PC-3 (cell line): ENCODE measurements at regions not wholly inside any gene's neighbourhood (a gene's known extent, or its start where the extent isn't known, plus 50 kb on each side); places are given as distances from the start of the nearest gene placed in this dataset.

Experiments used
- ATAC-seq: fragments of 200-7000 bp; cut with Tn5 transposase; 2 replicates; pipeline ENCODE4 v1.9.1; 2020; ENCODE audit warnings: mild to moderate bottlenecking, moderate library complexity
- BruUV-seq: library from RNA; stranded (reverse); fragments of 400-500 nt; replicated peaks from 2 replicates; lab custom pipeline; 2021; lab: Mats Ljungman, UMichigan
- CTCF ChIA-PET: fragments of 300-600 bp; sonication (Branson Sonifier 250); formaldehyde crosslinking; loops from one replicate; lab custom pipeline; 2022; ENCODE audit warnings: antibody characterized with exemption; lab: Charles Lee
- POLR2A ChIA-PET: fragments of 300-600 bp; sonication (Branson Sonifier 250); formaldehyde crosslinking; loops from one replicate; lab custom pipeline; 2022; ENCODE audit warnings: antibody characterized with exemption; ENCODE audit not compliant: unreplicated experiment; lab: Charles Lee
- DNase-seq: peaks from one replicate; pipeline ENCODE4 v3.0.0-alpha.2; 2015
- H2AFZ ChIP-seq: fragments of 300-600 bp; sonication (generic); 2 replicates; pipeline ENCODE4 v1.6.0; 2016; ENCODE audit warnings: antibody characterized with exemption, low read length
- H3F3A ChIP-seq: fragments of 300-600 bp; sonication (generic); one replicate; pipeline ENCODE4 v1.6.0; 2017; ENCODE audit warnings: antibody characterized with exemption, low read length, control low read depth, mild to moderate bottlenecking; ENCODE audit not compliant: unreplicated experiment
- H3K27ac ChIP-seq: fragments of 300-600 bp; sonication (generic); 2 replicates; pipeline ENCODE4 v1.5.1; 2016; ENCODE audit warnings: mild to moderate bottlenecking, low read length
- H3K27me3 ChIP-seq: fragments of 300-600 bp; sonication (generic); 2 replicates; pipeline ENCODE4 v1.6.1; 2016; ENCODE audit warnings: low read length, mixed read lengths
- H3K36me3 ChIP-seq: fragments of 300-600 bp; sonication (generic); 2 replicates; pipeline ENCODE4 v1.6.1; 2016; ENCODE audit warnings: low read depth, mixed run types, low read length, mixed read lengths
- H3K4me1 ChIP-seq: fragments of 300-600 bp; sonication (generic); 2 replicates; pipeline ENCODE4 v1.5.1; 2016; ENCODE audit warnings: low read length; ENCODE audit not compliant: insufficient read depth
- H3K4me2 ChIP-seq: fragments of 300-600 bp; sonication (generic); 2 replicates; pipeline ENCODE4 v1.6.0; 2016; ENCODE audit warnings: low read length
- H3K4me3 ChIP-seq: fragments of 300-600 bp; sonication (generic); 2 replicates; pipeline ENCODE4 v1.5.1; 2016; ENCODE audit warnings: mild to moderate bottlenecking, low read length, mixed read lengths
- H3K79me2 ChIP-seq: fragments of 300-600 bp; sonication (generic); 2 replicates; pipeline ENCODE4 v1.6.1; 2017; ENCODE audit warnings: low read length, mixed read lengths
- H3K9ac ChIP-seq: fragments of 300-600 bp; sonication (generic); 2 replicates; pipeline ENCODE4 v1.6.0; 2016; ENCODE audit warnings: mild to moderate bottlenecking, low read length
- H3K9me2 ChIP-seq: fragments of 300-600 bp; sonication (generic); replicated peaks from 2 replicates; pipeline ENCODE4 v1.6.1; 2016; ENCODE audit warnings: mixed run types, low read length, mixed read lengths
- H3K9me3 ChIP-seq: fragments of 300-600 bp; sonication (generic); 2 replicates; pipeline ENCODE4 v1.6.1; 2016; ENCODE audit warnings: low read length, mixed read lengths
- H4K20me1 ChIP-seq: fragments of 300-600 bp; sonication (generic); 2 replicates; pipeline ENCODE4 v1.6.1; 2016; ENCODE audit warnings: low read length, mixed read lengths
- EZH2 ChIP-seq: fragments of 300-600 bp; sonication (generic); IDR thresholded peaks from one replicate; pipeline ENCODE4 v1.6.1; 2017; ENCODE audit warnings: antibody characterized with exemption, mild to moderate bottlenecking, low read length; ENCODE audit not compliant: unreplicated experiment
- EZH2phosphoT487 ChIP-seq: fragments of 300-600 bp; sonication (generic); IDR thresholded peaks from 2 replicates; pipeline ENCODE4 v1.6.1; 2018; ENCODE audit warnings: mild to moderate bottlenecking, antibody characterized with exemption, low read length, borderline replicate concordance
- intact Hi-C: fragments of 100-400 bp; cut with micrococcal nuclease; formaldehyde crosslinking; loops from 2 replicates; pipeline ENCODE4 v1.9.0; 2023
- TF ChIP-seq, protein P1 (sequence below): fragments of 300-600 bp; sonication (generic); conservative IDR thresholded peaks from 2 replicates; pipeline ENCODE4 v1.5.1; 2017; ENCODE audit warnings: antibody characterized with exemption, low read depth, mild to moderate bottlenecking, low read length

- Histone ChIP-seq H3K9me3 (no peaks in the 10 kb centered on the region), H3K36me3 (no peaks in the 10 kb centered on the region), H3K4me2 (no peak overlapping the region), H3K9ac (no peak overlapping the region), H3K4me3 (no peak overlapping the region), H2AFZ (peak overlapping the region; percentile 33; the same call in 1 of the 2 replicates), H4K20me1 (no peaks in the 10 kb centered on the region), H3K27me3 (no peaks in the 10 kb centered on the region), H3K9me2 (no peaks in the 10 kb centered on the region), H3F3A (no peaks in the 10 kb centered on the region), H3K27ac (no peak overlapping the region), H3K4me1 (no peaks in the 10 kb centered on the region), H3K79me2 (no peaks in the 10 kb centered on the region)
- POLR2A ChIA-PET: no interaction called here
- no TSS peak for BruUV-seq
- no peak for ATAC-seq
- TF ChIP-seq EZH2: no peak
- no peak for TF ChIP-seq EZH2phosphoT487
- TF ChIP-seq, protein P1, sequence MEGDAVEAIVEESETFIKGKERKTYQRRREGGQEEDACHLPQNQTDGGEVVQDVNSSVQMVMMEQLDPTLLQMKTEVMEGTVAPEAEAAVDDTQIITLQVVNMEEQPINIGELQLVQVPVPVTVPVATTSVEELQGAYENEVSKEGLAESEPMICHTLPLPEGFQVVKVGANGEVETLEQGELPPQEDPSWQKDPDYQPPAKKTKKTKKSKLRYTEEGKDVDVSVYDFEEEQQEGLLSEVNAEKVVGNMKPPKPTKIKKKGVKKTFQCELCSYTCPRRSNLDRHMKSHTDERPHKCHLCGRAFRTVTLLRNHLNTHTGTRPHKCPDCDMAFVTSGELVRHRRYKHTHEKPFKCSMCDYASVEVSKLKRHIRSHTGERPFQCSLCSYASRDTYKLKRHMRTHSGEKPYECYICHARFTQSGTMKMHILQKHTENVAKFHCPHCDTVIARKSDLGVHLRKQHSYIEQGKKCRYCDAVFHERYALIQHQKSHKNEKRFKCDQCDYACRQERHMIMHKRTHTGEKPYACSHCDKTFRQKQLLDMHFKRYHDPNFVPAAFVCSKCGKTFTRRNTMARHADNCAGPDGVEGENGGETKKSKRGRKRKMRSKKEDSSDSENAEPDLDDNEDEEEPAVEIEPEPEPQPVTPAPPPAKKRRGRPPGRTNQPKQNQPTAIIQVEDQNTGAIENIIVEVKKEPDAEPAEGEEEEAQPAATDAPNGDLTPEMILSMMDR: no peak
- no peak for DNase-seq
- CTCF ChIA-PET: no interaction called here
- intact Hi-C loops: no loop called here
Measured at GRCh38 chr2:51165534-51166260, 133.8 kb upstream of the NRXN1 start.

- no peaks in the 10 kb centered on the region for H4K20me1 ChIP-seq
- H3K4me3 ChIP-seq: no peak overlapping the region
- CTCF ChIA-PET: no interaction called here
- H3K9me2 ChIP-seq: no peaks in the 10 kb centered on the region
- no peaks in the 10 kb centered on the region for H3K27me3 ChIP-seq
- no peak for TF ChIP-seq EZH2
- TF ChIP-seq, protein P1: no peak
- TF ChIP-seq EZH2phosphoT487: no peak
- H2AFZ ChIP-seq: no peak overlapping the region
- H3K27ac ChIP-seq: no peak overlapping the region
- no TSS peak for BruUV-seq
- no peaks in the 10 kb centered on the region for H3K4me1 ChIP-seq
- H3K79me2 ChIP-seq: no peaks in the 10 kb centered on the region
- no peaks in the 10 kb centered on the region for H3K36me3 ChIP-seq
- H3K4me2 ChIP-seq: no peak overlapping the region
- ATAC-seq (no peak), DNase-seq (no peak)
- no peaks in the 10 kb centered on the region for H3K9me3 ChIP-seq
- POLR2A ChIA-PET: interaction anchor here (0.5 kb wide), 1 partner anchor 145 kb away, joined by 8 read pairs; no protein-coding TSS in a partner anchor
- H3F3A ChIP-seq: no peaks in the 10 kb centered on the region
- H3K9ac ChIP-seq: no peak overlapping the region
- intact Hi-C loops: no loop called here
Measured at GRCh38 chr2:51158251-51158650, 126.3 kb upstream of the NRXN1 start.

DNA sequence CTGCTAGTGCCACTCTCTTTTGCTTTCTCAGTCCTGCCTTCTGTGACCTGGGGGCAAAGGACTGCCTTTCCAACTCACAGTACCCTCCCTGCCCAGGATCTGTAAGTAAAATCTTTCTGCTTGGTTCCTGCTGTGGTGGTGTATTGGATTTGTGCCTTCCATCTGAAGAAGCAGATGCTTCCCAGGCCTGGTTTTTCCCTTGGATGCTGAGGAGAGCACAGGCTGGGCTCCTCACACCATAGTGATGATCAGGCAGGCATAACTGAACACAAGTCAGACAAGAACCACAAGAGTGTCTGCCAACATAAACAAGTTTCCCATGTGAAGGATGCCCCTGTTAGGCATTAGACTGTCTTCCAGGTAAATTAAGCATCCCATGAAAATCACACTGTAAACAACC lies 121.3 kb upstream of the NRXN1 start:
- Histone ChIP-seq H3K27me3 (no peaks in the 10 kb centered on the region), H3K4me3 (no peak overlapping the region), H3K9ac (no peak overlapping the region), H3F3A (no peaks in the 10 kb centered on the region), H2AFZ (no peak overlapping the region), H4K20me1 (no peaks in the 10 kb centered on the region), H3K36me3 (no peaks in the 10 kb centered on the region), H3K79me2 (no peaks in the 10 kb centered on the region), H3K27ac (no peak overlapping the region), H3K9me3 (no peaks in the 10 kb centered on the region), H3K9me2 (no peaks in the 10 kb centered on the region), H3K4me1 (no peaks in the 10 kb centered on the region), H3K4me2 (no peak overlapping the region)
- TF ChIP-seq, protein P1: no peak
- TF ChIP-seq EZH2phosphoT487: no peak
- no peak for TF ChIP-seq EZH2
- BruUV-seq: no TSS peak
- DNase-seq (no peak), ATAC-seq (no peak)
- POLR2A ChIA-PET: no interaction called here
- CTCF ChIA-PET: no interaction called here
- intact Hi-C loops: no loop called here
